ENCODE measurements at regions not wholly inside any gene's neighbourhood (a gene's known extent, or its start where the extent isn't known, plus 50 kb on each side); places are given as distances from the start of the nearest gene placed in this dataset.

DNA sequence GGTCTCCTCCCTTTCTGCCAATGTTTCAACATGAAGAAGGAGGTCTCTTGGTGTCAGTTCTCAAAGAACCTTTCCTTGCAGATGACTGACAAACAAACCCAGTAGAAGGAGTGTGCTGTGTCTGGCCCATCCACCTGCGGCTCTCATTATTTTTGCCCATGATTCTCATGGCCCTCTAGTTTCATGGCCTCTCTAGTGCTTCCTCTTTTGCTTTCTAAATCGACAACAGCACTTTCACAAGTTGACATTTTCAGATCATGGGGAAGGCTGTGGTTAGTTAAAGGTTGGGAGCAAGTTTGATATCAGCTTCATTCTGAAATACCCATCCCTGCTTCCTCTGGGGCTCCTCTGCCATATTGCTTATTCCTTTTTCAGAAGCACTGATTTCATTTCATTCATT is 805.2 kb downstream of the SLC4A3 start:
- ATAC-seq (ENCODE audit: low FRiP score) = no peak
- DNase-seq (ENCODE audit: low spot score) = no peak
- TF ChIP-seq, protein P1, sequence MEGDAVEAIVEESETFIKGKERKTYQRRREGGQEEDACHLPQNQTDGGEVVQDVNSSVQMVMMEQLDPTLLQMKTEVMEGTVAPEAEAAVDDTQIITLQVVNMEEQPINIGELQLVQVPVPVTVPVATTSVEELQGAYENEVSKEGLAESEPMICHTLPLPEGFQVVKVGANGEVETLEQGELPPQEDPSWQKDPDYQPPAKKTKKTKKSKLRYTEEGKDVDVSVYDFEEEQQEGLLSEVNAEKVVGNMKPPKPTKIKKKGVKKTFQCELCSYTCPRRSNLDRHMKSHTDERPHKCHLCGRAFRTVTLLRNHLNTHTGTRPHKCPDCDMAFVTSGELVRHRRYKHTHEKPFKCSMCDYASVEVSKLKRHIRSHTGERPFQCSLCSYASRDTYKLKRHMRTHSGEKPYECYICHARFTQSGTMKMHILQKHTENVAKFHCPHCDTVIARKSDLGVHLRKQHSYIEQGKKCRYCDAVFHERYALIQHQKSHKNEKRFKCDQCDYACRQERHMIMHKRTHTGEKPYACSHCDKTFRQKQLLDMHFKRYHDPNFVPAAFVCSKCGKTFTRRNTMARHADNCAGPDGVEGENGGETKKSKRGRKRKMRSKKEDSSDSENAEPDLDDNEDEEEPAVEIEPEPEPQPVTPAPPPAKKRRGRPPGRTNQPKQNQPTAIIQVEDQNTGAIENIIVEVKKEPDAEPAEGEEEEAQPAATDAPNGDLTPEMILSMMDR (IDR thresholded peaks at IDR 0.05) = no peak

- TF ChIP-seq, protein P1 (IDR thresholded peaks at IDR 0.05) = no peak
- ATAC-seq (ENCODE audit: low FRiP score) (no peak), DNase-seq (ENCODE audit: low spot score) (no peak)
These were observed 805.7 kb downstream of the SLC4A3 start for GRCh38 chr2:220433131-220433530.

DNA sequence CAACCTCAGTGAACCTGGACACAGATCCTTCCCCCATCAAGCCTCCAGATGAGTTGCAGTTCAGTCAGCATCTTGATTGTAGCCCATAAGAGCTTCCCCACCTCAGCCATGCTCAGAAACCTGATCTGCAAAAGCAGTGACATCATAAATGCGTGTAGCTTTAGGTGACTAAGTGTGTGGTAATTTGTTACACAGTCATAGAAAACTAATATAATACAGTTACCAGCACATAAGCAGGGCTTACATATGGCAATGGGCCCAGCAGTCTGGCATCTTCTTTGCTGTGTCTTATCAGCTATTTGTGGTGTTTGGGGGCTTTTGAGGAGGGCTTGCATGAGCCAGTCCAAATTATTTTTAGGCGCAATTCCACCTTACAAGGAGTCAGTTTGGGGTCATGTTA is 807.0 kb downstream of the SLC4A3 start:
- DNase-seq (ENCODE audit: low spot score) = no peak
- ATAC-seq (ENCODE audit: low FRiP score) = no peak
- TF ChIP-seq, protein P1 (IDR thresholded peaks at IDR 0.05) = no peak

- DNase-seq (ENCODE audit: low spot score) = no peak
- TF ChIP-seq, protein P1 (IDR thresholded peaks at IDR 0.05) = no peak
- ATAC-seq (ENCODE audit: low FRiP score) = no peak
These were observed 810.5 kb downstream of the SLC4A3 start for GRCh38 chr2:220437938-220438337.

DNA sequence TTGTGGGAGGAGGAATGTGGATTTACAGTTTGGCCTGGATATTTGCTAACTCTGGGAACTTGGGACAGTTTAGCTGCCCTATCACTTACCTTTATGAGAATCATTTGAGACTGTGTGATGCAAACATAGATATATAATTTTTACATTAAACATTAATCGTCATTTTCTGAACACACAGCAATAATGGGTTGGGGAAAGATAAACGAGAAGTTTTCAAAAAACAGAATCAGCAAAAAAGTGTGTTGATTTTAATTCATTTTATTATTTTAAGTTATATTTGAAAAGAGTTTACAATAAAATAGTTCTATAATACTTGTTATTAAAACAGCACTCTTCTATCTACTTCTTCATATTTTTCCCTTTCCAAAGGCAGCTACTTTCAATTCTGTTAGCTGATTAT is 813.3 kb downstream of the SLC4A3 start:
- TF ChIP-seq, protein P1 (IDR thresholded peaks at IDR 0.05) = no peak
- no peak for DNase-seq (ENCODE audit: low spot score)
- no peak for ATAC-seq (ENCODE audit: low FRiP score)

- ATAC-seq (ENCODE audit: low FRiP score) (no peak), DNase-seq (ENCODE audit: low spot score) (no peak)
- TF ChIP-seq, protein P1 (IDR thresholded peaks at IDR 0.05) = no peak
These were observed 814.0 kb downstream of the SLC4A3 start for GRCh38 chr2:220441404-220441803.

DNA sequence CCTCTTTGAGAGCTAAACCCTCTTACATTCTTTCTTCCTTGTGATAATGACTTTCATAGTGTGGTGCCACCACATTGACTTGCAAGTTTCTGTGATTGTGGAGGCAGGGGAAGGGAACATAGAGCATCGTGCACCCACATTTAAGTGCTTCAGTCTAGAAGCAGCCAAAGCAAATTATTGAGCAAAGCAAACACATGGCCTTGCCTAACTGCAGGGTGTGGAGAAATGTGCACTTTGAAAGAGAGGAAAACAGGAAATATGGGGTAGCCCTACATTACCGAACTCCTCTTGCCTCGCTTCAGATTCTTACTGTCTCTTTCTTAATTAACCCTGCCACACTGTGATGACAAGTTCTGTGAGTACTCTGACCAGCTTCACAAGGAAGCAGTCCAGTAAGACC is 814.6 kb downstream of the SLC4A3 start:
- DNase-seq (ENCODE audit: low spot score) = no peak
- TF ChIP-seq, protein P1 (IDR thresholded peaks at IDR 0.05) = no peak
- ATAC-seq (ENCODE audit: low FRiP score) = no peak

All from omental fat pad (tissue), 3 donors.